H1 (cell line): ENCODE measurements at regions not wholly inside any gene's neighbourhood (a gene's known extent, or its start where the extent isn't known, plus 50 kb on each side); places are given as distances from the start of the nearest gene placed in this dataset.

Experiments
- BRCA1 ChIP-seq: IDR thresholded peaks from 2 replicates; pipeline ENCODE4 v1.6.1; 2012; ENCODE audit warnings: low read depth, low read length, improper control_type of control experiment
- CTBP2 ChIP-seq: IDR thresholded peaks from 2 replicates; pipeline ENCODE4 v1.7.0; 2011; ENCODE audit warnings: borderline replicate concordance, mild to moderate bottlenecking, moderate library complexity, mixed read lengths, low read length; ENCODE audit not compliant: insufficient read depth, insufficient read length
- EZH2 ChIP-seq: fragments of 200-600 bp; sonication (generic); IDR thresholded peaks from 2 replicates; pipeline ENCODE4 v1.7.1; 2012; ENCODE audit warnings: low read depth, mild to moderate bottlenecking, moderate library complexity, low read length, inconsistent platforms; ENCODE audit not compliant: severe bottlenecking
- TF ChIP-seq, protein P1 (sequence below), 3 experiments: IDR thresholded peaks; 1 replicate in 2 of 3; 2 replicates in 1 of 3; pipeline versions ENCODE4 v1.5.1 to v1.6.1; 2011; ENCODE audit warnings: low read length in 3 of 3, mild to moderate bottlenecking in 3 of 3, inconsistent platforms in 2 of 3, low read depth in 1 of 3, moderate library complexity in 1 of 3; ENCODE audit not compliant: insufficient read depth in 1 of 3; ENCODE audit errors: control extremely low read depth in 1 of 3

DNA sequence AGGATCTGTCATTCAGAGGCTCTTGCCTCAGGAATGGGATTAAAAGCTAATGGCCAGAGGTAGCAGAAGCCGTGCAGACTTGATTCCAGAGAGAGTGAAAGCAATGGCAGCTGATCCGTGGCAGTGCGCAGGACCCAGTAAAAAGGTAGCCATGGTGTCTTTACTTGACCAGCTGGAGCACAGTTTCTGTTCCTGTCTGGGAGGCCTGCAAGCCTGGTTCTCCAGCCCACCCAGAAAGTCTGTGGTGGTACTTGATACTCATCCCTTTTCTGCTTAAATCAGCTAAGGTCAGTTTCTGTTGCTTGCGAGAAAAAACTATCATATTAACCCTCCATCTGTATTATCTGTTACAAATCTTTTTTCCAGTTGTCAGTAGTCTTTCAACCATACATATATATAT lies 86.7 kb downstream of the RPS6KA4 start:
- TF ChIP-seq CTBP2 (no peak), EZH2 (no peak), BRCA1 (no peak)
- TF ChIP-seq, protein P1, sequence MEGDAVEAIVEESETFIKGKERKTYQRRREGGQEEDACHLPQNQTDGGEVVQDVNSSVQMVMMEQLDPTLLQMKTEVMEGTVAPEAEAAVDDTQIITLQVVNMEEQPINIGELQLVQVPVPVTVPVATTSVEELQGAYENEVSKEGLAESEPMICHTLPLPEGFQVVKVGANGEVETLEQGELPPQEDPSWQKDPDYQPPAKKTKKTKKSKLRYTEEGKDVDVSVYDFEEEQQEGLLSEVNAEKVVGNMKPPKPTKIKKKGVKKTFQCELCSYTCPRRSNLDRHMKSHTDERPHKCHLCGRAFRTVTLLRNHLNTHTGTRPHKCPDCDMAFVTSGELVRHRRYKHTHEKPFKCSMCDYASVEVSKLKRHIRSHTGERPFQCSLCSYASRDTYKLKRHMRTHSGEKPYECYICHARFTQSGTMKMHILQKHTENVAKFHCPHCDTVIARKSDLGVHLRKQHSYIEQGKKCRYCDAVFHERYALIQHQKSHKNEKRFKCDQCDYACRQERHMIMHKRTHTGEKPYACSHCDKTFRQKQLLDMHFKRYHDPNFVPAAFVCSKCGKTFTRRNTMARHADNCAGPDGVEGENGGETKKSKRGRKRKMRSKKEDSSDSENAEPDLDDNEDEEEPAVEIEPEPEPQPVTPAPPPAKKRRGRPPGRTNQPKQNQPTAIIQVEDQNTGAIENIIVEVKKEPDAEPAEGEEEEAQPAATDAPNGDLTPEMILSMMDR (IDR thresholded peaks at IDR 0.05; ENCODE audit: control extremely low read depth in 1 of 3, insufficient read depth in 1 of 3, low read depth in 1 of 3, low read length in 3 of 3): no peak
